LNCaP clone FGC (cell line): ENCODE measurements at regions not wholly inside any gene's neighbourhood (a gene's known extent, or its start where the extent isn't known, plus 50 kb on each side); places are given as distances from the start of the nearest gene placed in this dataset.

Experiments used
- DNase-seq: peaks from one replicate; pipeline ENCODE4 v3.0.0-alpha.2; 2011; ENCODE audit warnings: low read depth
- H3K4me3 ChIP-seq: 2 replicates; pipeline ENCODE4 v1.5.1; 2011; ENCODE audit warnings: mild to moderate bottlenecking, low read depth, low read length, control low read depth
- TF ChIP-seq, protein P1 (sequence below): IDR thresholded peaks from 2 replicates; pipeline ENCODE4 v1.5.1; 2012; ENCODE audit warnings: mild to moderate bottlenecking; ENCODE audit not compliant: control insufficient read depth, insufficient read depth; ENCODE audit errors: extremely low read depth

DNA sequence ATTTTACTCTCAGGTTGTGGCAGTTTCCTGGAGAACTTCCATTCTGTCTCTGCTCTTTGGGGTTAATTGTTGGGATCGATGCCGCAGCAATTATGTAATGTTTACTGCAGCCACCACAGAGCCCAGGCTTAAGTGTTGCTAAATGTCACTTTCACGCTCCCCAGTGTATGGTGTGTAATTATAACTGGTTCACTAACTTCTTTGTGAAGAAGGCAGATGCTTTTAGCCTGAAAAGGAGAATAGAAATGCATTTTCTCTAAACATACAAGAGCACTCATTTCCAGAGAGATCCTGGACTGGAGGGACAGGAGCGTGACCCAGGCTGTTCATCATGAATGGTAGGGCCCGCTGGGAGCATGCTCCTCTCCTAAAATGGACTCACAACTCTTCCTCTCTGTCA, 132.2 kb upstream of the PLET1 start:
- H3K4me3 ChIP-seq: no peak overlapping the region
- TF ChIP-seq, protein P1, sequence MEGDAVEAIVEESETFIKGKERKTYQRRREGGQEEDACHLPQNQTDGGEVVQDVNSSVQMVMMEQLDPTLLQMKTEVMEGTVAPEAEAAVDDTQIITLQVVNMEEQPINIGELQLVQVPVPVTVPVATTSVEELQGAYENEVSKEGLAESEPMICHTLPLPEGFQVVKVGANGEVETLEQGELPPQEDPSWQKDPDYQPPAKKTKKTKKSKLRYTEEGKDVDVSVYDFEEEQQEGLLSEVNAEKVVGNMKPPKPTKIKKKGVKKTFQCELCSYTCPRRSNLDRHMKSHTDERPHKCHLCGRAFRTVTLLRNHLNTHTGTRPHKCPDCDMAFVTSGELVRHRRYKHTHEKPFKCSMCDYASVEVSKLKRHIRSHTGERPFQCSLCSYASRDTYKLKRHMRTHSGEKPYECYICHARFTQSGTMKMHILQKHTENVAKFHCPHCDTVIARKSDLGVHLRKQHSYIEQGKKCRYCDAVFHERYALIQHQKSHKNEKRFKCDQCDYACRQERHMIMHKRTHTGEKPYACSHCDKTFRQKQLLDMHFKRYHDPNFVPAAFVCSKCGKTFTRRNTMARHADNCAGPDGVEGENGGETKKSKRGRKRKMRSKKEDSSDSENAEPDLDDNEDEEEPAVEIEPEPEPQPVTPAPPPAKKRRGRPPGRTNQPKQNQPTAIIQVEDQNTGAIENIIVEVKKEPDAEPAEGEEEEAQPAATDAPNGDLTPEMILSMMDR: no peak
- no peak for DNase-seq

- TF ChIP-seq, protein P1: no peak
- no peak overlapping the region for H3K4me3 ChIP-seq
- no peak for DNase-seq
Measured at GRCh38 chr11:112394304-112394703, 133.6 kb upstream of the PLET1 start.

DNA sequence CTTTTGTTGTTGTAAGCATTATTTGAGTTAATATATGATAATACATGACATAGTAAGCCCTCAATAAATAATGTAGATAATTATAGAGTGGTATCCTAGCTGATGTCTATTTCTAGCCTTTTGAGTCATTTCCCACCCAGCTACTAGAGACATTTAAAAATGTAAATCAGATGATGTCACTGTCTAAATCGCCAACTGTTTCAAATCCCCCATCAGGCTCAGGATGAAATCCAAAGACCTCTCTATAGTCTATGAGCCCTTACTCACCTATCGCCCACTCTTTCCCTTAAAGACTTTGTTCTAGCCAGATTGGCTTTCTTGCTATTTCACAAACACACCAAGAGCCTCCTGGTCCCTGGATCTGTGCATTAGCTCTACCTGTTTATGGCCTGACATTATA, 135.4 kb upstream of the PLET1 start:
- DNase-seq: no peak
- TF ChIP-seq, protein P1: no peak
- H3K4me3 ChIP-seq: no peak overlapping the region

DNA sequence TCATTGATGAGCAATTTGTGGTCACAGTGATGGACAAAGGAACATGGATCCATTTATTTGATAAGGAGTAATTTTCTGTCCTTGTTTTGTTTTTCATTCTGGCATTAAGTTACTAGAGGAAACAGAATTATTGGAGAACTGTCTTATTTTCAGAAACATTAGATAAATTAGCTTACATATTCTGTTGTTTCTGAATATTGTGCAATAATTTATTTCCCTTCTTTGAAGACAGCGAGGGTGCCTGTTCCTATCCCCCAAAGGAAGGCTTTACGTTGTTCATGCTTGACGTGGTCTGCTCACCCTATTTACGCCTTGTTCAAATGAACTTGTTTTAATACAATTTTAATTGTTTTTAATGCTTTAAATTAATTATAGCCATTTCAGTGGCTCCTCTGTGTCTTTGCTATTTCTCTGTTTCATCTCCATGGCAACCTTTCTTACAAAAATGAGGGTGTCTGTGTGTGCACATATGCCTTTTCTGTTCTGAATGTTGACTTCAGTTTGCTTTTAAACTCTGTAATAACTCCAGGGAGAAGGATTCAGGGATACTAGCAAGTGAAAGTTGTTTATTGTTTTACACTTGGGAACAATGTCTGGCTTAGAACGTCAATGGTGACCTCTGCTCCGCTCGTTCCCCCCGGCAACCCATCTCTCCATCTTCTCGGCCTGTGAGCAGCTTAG, 138.3 kb upstream of the PLET1 start:
- TF ChIP-seq, protein P1: no peak
- no peak overlapping the region for H3K4me3 ChIP-seq
- DNase-seq: no peak

DNA sequence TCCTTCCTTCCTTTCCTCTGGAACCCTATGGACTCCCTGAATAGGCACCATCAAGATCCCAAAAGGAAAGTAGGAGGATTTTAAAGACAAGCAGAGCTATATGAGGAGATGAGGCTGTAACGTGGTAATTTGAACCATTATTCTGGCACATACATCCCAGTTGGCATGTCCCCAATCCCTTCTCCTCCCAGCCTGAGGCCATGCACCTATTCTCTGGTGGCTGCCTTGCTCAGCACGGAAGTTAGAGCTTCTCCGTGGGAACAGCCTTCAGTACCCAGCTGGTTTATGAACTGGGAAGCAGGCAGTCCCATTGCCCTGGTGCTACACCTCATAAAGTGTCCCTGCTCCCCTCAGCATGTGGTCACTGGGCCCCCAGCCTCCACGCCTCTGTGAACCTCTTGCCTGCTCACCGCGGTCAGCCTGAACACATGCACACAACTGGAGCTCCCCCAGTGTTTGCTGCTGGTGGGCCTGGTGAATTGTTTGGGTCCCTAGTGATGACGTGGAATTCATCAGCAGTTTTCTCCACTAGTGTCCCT, 139.9 kb upstream of the PLET1 start:
- DNase-seq: no peak
- no peak overlapping the region for H3K4me3 ChIP-seq
- TF ChIP-seq, protein P1: no peak

- DNase-seq: no peak
- no peak overlapping the region for H3K4me3 ChIP-seq
- TF ChIP-seq, protein P1: no peak
Measured at GRCh38 chr11:112401036-112401769, 140.5 kb upstream of the PLET1 start.

DNA sequence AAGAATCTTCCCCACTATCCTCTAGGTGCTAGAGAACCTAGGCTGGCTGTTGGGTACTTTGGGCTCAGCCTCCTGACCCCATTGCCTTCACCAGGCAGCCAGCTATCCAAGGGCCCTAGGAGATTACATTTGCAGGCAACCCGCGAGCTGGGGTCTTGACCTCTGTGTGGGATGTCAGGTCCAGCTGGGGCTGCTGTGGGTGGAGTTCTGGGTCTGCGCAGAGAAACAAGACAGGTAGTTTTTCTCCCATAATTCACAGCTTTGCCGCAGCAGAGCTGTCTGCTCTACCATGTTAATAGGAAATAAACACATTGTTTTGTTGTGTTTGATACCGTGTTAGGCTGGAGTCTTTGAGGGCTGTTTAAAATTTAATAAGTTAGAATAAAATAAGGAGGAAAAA, 142.8 kb upstream of the PLET1 start:
- TF ChIP-seq, protein P1: no peak
- no peak for DNase-seq
- no peak overlapping the region for H3K4me3 ChIP-seq
